Neural cell (in vitro differentiated cells): ENCODE measurements at regions not wholly inside any gene's neighbourhood (a gene's known extent, or its start where the extent isn't known, plus 50 kb on each side); places are given as distances from the start of the nearest gene placed in this dataset.
"Not testable (repeated sequence)": the region's sequence is repeated elsewhere in the genome, so short reads cannot be mapped to it uniquely, and the experiment has no call there.

Experiments used
- H2AFZ ChIP-seq: fragments of 200-600, 300-800 bp; sonication (generic), shearing (Covaris generic); 2 replicates; pipeline ENCODE4 v1.6.0; 2014; ENCODE audit warnings: low read depth, mild to moderate bottlenecking, antibody characterized with exemption, low read length, moderate library complexity
- H3F3A ChIP-seq: fragments of 200-600 bp; shearing (Covaris generic); 2 replicates; pipeline ENCODE4 v1.6.1; 2016; ENCODE audit warnings: mild to moderate bottlenecking, moderate library complexity, mixed read lengths, antibody characterized with exemption, low read length; ENCODE audit not compliant: insufficient read depth, poor library complexity, severe bottlenecking
- H3K27ac ChIP-seq: fragments of 200-600, 300-800 bp; sonication (generic), shearing (Covaris generic); 2 replicates; pipeline ENCODE4 v1.5.1; 2014; ENCODE audit warnings: mild to moderate bottlenecking, low read length, moderate library complexity
- H3K27me3 ChIP-seq: fragments of 300-800, 200-600 bp; sonication (generic), shearing (Covaris generic); 2 replicates; pipeline ENCODE4 v1.6.0; 2014; ENCODE audit warnings: mild to moderate bottlenecking, low read depth, low read length, moderate library complexity; ENCODE audit not compliant: insufficient read depth
- H3K36me3 ChIP-seq: fragments of 300-800, 200-600 bp; sonication (generic), shearing (Covaris generic); 2 replicates; pipeline ENCODE4 v1.5.1; 2014; ENCODE audit warnings: mild to moderate bottlenecking, antibody characterized with exemption, low read length, moderate library complexity; ENCODE audit not compliant: insufficient read depth
- H3K4me2 ChIP-seq: fragments of 300-800, 200-600 bp; sonication (generic), shearing (Covaris generic); 2 replicates; pipeline ENCODE4 v1.6.0; 2014; ENCODE audit warnings: mild to moderate bottlenecking, low read length
- H3K4me3 ChIP-seq: fragments of 300-800, 200-600 bp; sonication (generic), shearing (Covaris generic); 2 replicates; pipeline ENCODE4 v1.5.1; 2014; ENCODE audit warnings: mild to moderate bottlenecking, low read length, moderate library complexity
- H3K79me2 ChIP-seq: fragments of 200-600 bp; shearing (Covaris generic); replicated peaks from 2 replicates; pipeline ENCODE4 v1.6.0; 2014; ENCODE audit warnings: mild to moderate bottlenecking, low read length, moderate library complexity; ENCODE audit not compliant: insufficient read depth
- H3K9ac ChIP-seq: fragments of 300-800, 200-600 bp; sonication (generic), shearing (Covaris generic); 2 replicates; pipeline ENCODE4 v1.6.1; 2016; ENCODE audit warnings: mild to moderate bottlenecking, low read length, mixed read lengths
- H3K9me2 ChIP-seq: fragments of 200-600 bp; shearing (Covaris generic); 2 replicates; pipeline ENCODE4 v1.6.1; 2016; ENCODE audit warnings: mild to moderate bottlenecking, low read length, mixed read lengths; ENCODE audit not compliant: insufficient read depth
- H3K9me3 ChIP-seq: fragments of 200-600, 300-800 bp; sonication (generic), shearing (Covaris generic); 2 replicates; pipeline ENCODE4 v1.6.1; 2016; ENCODE audit warnings: mild to moderate bottlenecking, mixed run types, low read length, moderate library complexity, mixed read lengths
- H4K20me1 ChIP-seq: fragments of 200-600 bp; shearing (Covaris generic); 2 replicates; pipeline ENCODE4 v1.6.1; 2016; ENCODE audit warnings: mild to moderate bottlenecking, mixed run types; ENCODE audit not compliant: insufficient read depth
- EP300 ChIP-seq: fragments of 450-650 bp; conservative IDR thresholded peaks from 2 replicates; pipeline ENCODE4 v1.6.1; 2014; ENCODE audit warnings: antibody characterized with exemption, mild to moderate bottlenecking, moderate library complexity; ENCODE audit not compliant: poor library complexity, severe bottlenecking
- EZH2 ChIP-seq: fragments of 200-600, 300-800 bp; shearing (Covaris generic), sonication (generic); IDR thresholded peaks from 2 replicates; pipeline ENCODE4 v1.6.1; 2014; ENCODE audit warnings: antibody characterized with exemption, low read length, borderline replicate concordance, mild to moderate bottlenecking; ENCODE audit not compliant: insufficient read depth, poor library complexity, severe bottlenecking
- MXI1 ChIP-seq: fragments of 450-650 bp; conservative IDR thresholded peaks from 2 replicates; pipeline ENCODE4 v1.6.1; 2014; ENCODE audit warnings: antibody characterized with exemption, mild to moderate bottlenecking; ENCODE audit not compliant: poor library complexity, severe bottlenecking
- POLR2AphosphoS5 ChIP-seq: IDR thresholded peaks from 2 replicates; pipeline ENCODE4 v1.6.1; 2012
- RAD21 ChIP-seq: fragments of 450-650 bp; conservative IDR thresholded peaks from 2 replicates; pipeline ENCODE4 v1.6.1; 2014; ENCODE audit warnings: antibody characterized with exemption, mild to moderate bottlenecking, moderate library complexity
- SMC3 ChIP-seq: fragments of 450-650 bp; conservative IDR thresholded peaks from 2 replicates; pipeline ENCODE4 v1.6.1; 2014; ENCODE audit warnings: antibody characterized with exemption, mild to moderate bottlenecking, moderate library complexity; ENCODE audit not compliant: poor library complexity
- TAF1 ChIP-seq: IDR thresholded peaks from 2 replicates; pipeline ENCODE4 v1.6.1; 2012; ENCODE audit warnings: low read depth
- TF ChIP-seq, protein P1 (sequence below): fragments of 450-650 bp; IDR thresholded peaks from 2 replicates; pipeline ENCODE4 v1.5.1; 2014; ENCODE audit warnings: antibody characterized with exemption, mild to moderate bottlenecking, moderate library complexity; ENCODE audit not compliant: poor library complexity, severe bottlenecking
- TF ChIP-seq, protein P2 (sequence below): IDR thresholded peaks from 2 replicates; pipeline ENCODE4 v1.6.1; 2012; ENCODE audit warnings: borderline replicate concordance

DNA sequence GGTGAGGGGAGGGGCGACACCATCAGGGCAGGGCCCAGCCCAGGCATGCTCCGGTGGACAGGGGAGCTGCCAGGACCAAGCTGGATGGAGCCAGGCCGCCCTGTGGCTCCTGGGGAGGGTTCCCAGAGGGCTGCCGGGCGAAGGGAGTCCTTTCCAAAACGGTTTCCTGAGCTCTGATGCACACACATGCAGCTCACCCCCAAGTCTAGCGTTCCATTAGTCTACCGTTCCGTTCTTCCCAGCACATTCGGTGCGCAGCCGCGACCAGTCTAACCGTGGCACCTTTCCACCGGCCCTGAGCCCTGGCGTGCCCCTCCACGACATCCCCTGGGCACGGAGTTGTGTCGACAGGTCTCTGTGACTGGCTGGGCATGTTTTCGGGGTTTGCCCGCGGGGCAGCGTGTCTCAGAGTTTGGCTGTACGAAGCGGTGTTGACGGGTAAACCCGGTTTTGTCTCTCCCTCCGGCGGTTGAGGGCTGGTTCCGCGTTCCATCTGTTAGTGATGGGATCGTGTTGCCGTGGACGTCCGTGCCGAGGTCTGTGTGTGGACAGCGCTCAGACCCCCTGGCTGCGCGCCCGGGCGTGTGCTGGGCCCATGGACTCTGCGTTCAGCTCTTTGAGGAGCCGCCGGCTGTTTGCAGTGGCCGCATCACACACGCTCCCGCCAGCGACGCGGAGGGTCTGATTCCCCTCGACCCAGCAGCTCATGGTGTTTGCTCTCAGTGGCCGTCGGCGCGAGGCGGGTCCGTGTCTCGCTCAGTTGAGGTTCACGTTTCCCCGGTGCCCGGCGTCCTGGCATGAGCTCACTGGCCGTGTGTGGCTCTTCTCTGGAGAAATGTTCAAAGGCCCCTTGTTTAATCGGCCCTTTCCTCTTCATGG lies 121.2 kb downstream of the IGLL1 start:
- Histone ChIP-seq H3K79me2 (no peaks in the 10 kb centered on the region), H3K4me3 (no peak overlapping the region), H3K9ac (no peak overlapping the region), H3K27ac (no peak overlapping the region), H3K9me2 (no peaks in the 10 kb centered on the region), H3K9me3 (no peaks in the 10 kb centered on the region), H4K20me1 (no peaks in the 10 kb centered on the region), H2AFZ (no peak overlapping the region), H3K27me3 (no peaks in the 10 kb centered on the region), H3K4me2 (no peak overlapping the region), H3F3A (no peaks in the 10 kb centered on the region), H3K36me3 (no peaks in the 10 kb centered on the region)
- no peak for TF ChIP-seq RAD21
- TF ChIP-seq MXI1: no peak
- TF ChIP-seq, protein P1, sequence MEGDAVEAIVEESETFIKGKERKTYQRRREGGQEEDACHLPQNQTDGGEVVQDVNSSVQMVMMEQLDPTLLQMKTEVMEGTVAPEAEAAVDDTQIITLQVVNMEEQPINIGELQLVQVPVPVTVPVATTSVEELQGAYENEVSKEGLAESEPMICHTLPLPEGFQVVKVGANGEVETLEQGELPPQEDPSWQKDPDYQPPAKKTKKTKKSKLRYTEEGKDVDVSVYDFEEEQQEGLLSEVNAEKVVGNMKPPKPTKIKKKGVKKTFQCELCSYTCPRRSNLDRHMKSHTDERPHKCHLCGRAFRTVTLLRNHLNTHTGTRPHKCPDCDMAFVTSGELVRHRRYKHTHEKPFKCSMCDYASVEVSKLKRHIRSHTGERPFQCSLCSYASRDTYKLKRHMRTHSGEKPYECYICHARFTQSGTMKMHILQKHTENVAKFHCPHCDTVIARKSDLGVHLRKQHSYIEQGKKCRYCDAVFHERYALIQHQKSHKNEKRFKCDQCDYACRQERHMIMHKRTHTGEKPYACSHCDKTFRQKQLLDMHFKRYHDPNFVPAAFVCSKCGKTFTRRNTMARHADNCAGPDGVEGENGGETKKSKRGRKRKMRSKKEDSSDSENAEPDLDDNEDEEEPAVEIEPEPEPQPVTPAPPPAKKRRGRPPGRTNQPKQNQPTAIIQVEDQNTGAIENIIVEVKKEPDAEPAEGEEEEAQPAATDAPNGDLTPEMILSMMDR: no peak
- no peak for TF ChIP-seq EP300
- TF ChIP-seq EZH2: no peak

DNA sequence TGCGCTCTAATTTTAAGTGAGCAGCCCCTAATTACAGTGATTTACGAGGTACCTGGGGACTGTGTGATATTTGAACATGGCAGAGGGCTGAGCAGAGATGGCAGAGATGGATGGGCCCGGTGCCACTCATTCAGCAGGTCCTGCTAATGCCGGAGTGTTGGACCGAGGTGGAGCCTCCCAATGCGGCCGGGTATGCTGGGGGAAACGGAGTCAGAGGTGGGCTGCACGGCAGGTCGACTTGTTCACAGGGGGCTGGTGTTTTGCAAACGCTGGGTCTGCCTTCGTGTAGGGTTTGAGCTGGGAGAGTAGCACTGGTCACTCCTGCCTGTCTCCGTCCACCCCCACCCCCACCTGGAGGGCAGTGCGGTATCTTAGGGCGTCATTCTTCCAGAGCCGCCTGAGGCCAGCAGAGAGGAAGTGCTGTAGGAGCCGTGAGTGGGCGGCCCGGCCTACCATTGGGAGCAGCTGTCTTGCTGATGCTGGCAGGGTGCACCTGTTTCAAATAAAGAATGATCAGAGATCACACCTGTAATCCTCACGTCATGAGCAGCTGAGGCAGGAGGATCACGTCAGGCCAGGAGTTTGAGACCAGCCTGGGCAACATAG lies 122.6 kb downstream of the IGLL1 start:
- H3K4me2 ChIP-seq: no peak overlapping the region
- H3K4me3 ChIP-seq: no peak overlapping the region
- H3K27ac ChIP-seq: no peak overlapping the region
- no peaks in the 10 kb centered on the region for H3K36me3 ChIP-seq
- TF ChIP-seq POLR2AphosphoS5 (no peak), RAD21 (no peak), MXI1 (no peak), EP300 (no peak), SMC3 (no peak), EZH2 (no peak), TAF1 (no peak)
- TF ChIP-seq, protein P2, sequence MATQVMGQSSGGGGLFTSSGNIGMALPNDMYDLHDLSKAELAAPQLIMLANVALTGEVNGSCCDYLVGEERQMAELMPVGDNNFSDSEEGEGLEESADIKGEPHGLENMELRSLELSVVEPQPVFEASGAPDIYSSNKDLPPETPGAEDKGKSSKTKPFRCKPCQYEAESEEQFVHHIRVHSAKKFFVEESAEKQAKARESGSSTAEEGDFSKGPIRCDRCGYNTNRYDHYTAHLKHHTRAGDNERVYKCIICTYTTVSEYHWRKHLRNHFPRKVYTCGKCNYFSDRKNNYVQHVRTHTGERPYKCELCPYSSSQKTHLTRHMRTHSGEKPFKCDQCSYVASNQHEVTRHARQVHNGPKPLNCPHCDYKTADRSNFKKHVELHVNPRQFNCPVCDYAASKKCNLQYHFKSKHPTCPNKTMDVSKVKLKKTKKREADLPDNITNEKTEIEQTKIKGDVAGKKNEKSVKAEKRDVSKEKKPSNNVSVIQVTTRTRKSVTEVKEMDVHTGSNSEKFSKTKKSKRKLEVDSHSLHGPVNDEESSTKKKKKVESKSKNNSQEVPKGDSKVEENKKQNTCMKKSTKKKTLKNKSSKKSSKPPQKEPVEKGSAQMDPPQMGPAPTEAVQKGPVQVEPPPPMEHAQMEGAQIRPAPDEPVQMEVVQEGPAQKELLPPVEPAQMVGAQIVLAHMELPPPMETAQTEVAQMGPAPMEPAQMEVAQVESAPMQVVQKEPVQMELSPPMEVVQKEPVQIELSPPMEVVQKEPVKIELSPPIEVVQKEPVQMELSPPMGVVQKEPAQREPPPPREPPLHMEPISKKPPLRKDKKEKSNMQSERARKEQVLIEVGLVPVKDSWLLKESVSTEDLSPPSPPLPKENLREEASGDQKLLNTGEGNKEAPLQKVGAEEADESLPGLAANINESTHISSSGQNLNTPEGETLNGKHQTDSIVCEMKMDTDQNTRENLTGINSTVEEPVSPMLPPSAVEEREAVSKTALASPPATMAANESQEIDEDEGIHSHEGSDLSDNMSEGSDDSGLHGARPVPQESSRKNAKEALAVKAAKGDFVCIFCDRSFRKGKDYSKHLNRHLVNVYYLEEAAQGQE: no peak
- TF ChIP-seq, protein P1: no peak
- no peaks in the 10 kb centered on the region for H3K27me3 ChIP-seq
- H3K9ac ChIP-seq: no peak overlapping the region
- no peaks in the 10 kb centered on the region for H3F3A ChIP-seq
- no peaks in the 10 kb centered on the region for H3K9me2 ChIP-seq
- no peaks in the 10 kb centered on the region for H4K20me1 ChIP-seq
- H3K79me2 ChIP-seq: no peaks in the 10 kb centered on the region
- no peak overlapping the region for H2AFZ ChIP-seq
- no peaks in the 10 kb centered on the region for H3K9me3 ChIP-seq

DNA sequence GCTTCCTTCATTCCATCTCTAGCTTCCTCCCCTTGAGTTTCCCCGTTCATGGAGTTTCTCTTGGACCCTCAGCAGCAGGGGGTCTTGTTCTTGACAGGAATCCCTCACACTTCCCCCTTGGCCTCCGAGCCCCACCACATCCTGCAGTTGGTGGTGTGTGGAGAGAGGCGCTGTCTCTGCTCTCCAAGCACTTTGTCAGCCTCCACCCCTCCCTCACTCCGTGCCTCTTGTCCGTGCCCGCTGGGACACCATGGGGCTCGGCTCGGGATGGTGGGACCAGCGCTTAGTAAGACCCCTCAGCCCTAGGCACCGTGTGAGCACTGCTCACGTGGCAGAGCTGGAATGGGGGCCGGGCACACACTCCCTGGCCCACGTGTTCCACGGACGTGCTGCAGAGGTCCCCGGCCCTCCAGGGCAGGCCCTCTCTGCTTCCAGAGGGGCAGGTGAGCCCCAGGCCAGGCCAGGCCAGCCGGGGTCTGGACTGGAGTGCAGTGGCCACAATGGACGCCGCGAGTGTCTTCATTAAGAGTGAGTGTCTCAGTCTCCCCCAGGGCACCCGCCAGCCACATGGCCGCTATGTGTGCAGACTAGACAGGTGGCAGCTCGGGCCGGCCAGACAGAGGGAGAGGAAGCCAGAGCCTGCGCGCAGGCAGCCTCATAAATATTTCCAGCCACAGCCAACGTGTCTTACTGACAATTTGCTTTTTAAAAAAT lies 123.3 kb downstream of the IGLL1 start:
- H3K4me2 ChIP-seq, H3K27me3 ChIP-seq, H3F3A ChIP-seq, H3K27ac ChIP-seq, H3K4me3 ChIP-seq, H3K36me3 ChIP-seq, H3K9me3 ChIP-seq, H3K9me2 ChIP-seq, H3K9ac ChIP-seq, H3K79me2 ChIP-seq, H2AFZ ChIP-seq, H4K20me1 ChIP-seq: not testable (repeated sequence)

DNA sequence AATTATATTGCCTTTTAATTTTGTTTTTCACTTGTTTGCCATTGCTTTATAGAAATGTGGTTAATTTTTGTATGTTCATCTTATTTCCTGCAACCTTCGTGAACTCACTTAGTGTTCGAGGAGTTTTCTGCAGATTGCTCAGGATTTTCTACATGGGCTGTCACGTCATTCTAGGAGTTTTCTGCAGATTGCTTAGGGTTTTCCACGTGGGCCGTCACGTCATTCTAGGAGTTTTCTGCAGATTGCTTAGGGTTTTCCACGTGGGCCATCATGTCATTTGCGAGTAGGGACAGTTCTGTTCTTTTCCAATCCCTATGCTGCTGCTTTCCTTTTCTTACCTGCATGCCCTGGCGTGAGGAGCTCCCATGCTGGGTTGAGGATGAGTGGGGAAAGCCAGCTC lies 125.7 kb downstream of the IGLL1 start:
- H3K9me2 ChIP-seq, H3K9me3 ChIP-seq, H3K4me3 ChIP-seq, H3K9ac ChIP-seq, H3F3A ChIP-seq, H2AFZ ChIP-seq, H3K36me3 ChIP-seq, H3K79me2 ChIP-seq, H3K4me2 ChIP-seq, H3K27me3 ChIP-seq, H3K27ac ChIP-seq, H4K20me1 ChIP-seq: not testable (repeated sequence)
